Ishikawa (cell line): ENCODE measurements at regions not wholly inside any gene's neighbourhood (a gene's known extent, or its start where the extent isn't known, plus 50 kb on each side); places are given as distances from the start of the nearest gene placed in this dataset.

ENCODE experiments used
- CEBPB ChIP-seq: IDR thresholded peaks from 2 replicates; pipeline ENCODE4 v1.6.1; 2012
- CREB1 ChIP-seq: IDR thresholded peaks from 2 replicates; pipeline ENCODE4 v1.6.1; 2012; ENCODE audit warnings: low read depth
- EGR1 ChIP-seq: IDR thresholded peaks from 2 replicates; pipeline ENCODE4 v1.6.1; 2012
- EP300 ChIP-seq: IDR thresholded peaks from 2 replicates; pipeline ENCODE4 v1.6.1; 2012; ENCODE audit warnings: borderline replicate concordance
- FOXM1 ChIP-seq: IDR thresholded peaks from 2 replicates; pipeline ENCODE4 v1.6.1; 2012; ENCODE audit warnings: low read depth, borderline replicate concordance
- NFIC ChIP-seq: IDR thresholded peaks from 2 replicates; pipeline ENCODE4 v1.6.1; 2012
- RAD21 ChIP-seq: IDR thresholded peaks from 2 replicates; pipeline ENCODE4 v1.6.1; 2012; ENCODE audit warnings: low read depth
- TAF1 ChIP-seq: IDR thresholded peaks from 2 replicates; pipeline ENCODE4 v1.6.1; 2012; ENCODE audit warnings: low read depth, mild to moderate bottlenecking
- TCF12 ChIP-seq: IDR thresholded peaks from 2 replicates; pipeline ENCODE4 v1.6.1; 2012; ENCODE audit warnings: low read depth
- TEAD4 ChIP-seq: IDR thresholded peaks from 2 replicates; pipeline ENCODE4 v1.6.1; 2012
- YY1 ChIP-seq: IDR thresholded peaks from 2 replicates; pipeline ENCODE4 v1.6.1; 2012; ENCODE audit warnings: low read depth
- ZBTB7A ChIP-seq: IDR thresholded peaks from 2 replicates; pipeline ENCODE4 v1.6.1; 2012; ENCODE audit warnings: low read depth
- TF ChIP-seq, protein P1 (sequence below): IDR thresholded peaks from 2 replicates; pipeline ENCODE4 v1.6.1; 2012
- TF ChIP-seq, protein P2 (sequence below): IDR thresholded peaks from 2 replicates; pipeline ENCODE4 v1.6.1; 2012
- TF ChIP-seq, protein P3 (sequence below): IDR thresholded peaks from 2 replicates; pipeline ENCODE4 v1.6.1; 2012; ENCODE audit warnings: low read depth, mild to moderate bottlenecking

DNA sequence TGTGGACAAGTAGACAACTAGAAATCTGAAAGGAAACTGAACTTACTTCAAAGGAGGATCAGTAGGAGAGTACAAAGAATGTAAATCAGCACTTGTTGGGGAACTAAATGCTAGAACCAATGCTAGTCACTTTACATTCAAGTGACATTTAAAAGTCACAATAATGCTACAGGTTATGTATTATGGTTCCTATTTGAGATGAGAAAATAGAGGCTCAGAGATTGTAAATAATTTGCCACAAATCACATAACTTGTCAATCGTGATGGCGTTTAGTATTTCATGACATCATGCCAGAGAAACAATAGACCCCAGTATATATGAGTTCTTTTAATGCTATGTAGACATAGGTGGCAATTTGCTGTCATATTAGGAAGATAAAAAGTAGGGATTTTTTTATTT is 467.8 kb upstream of the CBLB start:
- TF ChIP-seq FOXM1 (no peak), TCF12 (no peak), EGR1 (no peak), ZBTB7A (no peak), TAF1 (no peak), EP300 (no peak), RAD21 (no peak), YY1 (no peak), TEAD4 (no peak), NFIC (no peak), CEBPB (no peak), CREB1 (no peak)
- TF ChIP-seq, protein P1, sequence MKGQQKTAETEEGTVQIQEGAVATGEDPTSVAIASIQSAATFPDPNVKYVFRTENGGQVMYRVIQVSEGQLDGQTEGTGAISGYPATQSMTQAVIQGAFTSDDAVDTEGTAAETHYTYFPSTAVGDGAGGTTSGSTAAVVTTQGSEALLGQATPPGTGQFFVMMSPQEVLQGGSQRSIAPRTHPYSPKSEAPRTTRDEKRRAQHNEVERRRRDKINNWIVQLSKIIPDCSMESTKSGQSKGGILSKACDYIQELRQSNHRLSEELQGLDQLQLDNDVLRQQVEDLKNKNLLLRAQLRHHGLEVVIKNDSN = no peak
- TF ChIP-seq, protein P2, sequence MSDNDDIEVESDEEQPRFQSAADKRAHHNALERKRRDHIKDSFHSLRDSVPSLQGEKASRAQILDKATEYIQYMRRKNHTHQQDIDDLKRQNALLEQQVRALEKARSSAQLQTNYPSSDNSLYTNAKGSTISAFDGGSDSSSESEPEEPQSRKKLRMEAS = no peak
- TF ChIP-seq, protein P3, sequence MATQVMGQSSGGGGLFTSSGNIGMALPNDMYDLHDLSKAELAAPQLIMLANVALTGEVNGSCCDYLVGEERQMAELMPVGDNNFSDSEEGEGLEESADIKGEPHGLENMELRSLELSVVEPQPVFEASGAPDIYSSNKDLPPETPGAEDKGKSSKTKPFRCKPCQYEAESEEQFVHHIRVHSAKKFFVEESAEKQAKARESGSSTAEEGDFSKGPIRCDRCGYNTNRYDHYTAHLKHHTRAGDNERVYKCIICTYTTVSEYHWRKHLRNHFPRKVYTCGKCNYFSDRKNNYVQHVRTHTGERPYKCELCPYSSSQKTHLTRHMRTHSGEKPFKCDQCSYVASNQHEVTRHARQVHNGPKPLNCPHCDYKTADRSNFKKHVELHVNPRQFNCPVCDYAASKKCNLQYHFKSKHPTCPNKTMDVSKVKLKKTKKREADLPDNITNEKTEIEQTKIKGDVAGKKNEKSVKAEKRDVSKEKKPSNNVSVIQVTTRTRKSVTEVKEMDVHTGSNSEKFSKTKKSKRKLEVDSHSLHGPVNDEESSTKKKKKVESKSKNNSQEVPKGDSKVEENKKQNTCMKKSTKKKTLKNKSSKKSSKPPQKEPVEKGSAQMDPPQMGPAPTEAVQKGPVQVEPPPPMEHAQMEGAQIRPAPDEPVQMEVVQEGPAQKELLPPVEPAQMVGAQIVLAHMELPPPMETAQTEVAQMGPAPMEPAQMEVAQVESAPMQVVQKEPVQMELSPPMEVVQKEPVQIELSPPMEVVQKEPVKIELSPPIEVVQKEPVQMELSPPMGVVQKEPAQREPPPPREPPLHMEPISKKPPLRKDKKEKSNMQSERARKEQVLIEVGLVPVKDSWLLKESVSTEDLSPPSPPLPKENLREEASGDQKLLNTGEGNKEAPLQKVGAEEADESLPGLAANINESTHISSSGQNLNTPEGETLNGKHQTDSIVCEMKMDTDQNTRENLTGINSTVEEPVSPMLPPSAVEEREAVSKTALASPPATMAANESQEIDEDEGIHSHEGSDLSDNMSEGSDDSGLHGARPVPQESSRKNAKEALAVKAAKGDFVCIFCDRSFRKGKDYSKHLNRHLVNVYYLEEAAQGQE = no peak

DNA sequence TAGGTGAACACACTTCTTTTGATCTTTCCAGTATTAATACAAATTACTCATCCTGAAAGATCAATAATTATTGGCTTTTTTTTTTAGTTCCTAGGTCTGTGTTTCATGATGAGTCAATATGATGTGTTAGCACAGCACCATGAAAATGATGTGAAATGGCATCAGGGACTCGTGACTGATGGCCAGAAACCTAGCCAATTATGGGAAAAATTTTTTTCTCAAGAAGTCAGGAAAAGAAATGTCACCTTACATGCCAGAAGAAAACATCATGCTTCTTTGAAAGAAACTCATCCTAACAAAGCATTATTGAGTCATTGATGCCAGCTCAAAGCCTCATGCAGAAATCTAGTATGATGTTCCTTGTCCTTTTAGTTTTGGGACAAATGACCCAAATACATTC is 468.3 kb upstream of the CBLB start:
- TF ChIP-seq TEAD4 = no peak
- no peak for TF ChIP-seq ZBTB7A
- no peak for TF ChIP-seq YY1
- TF ChIP-seq NFIC = no peak
- TF ChIP-seq TCF12 = no peak
- no peak for TF ChIP-seq RAD21
- TF ChIP-seq, protein P3 = no peak
- TF ChIP-seq, protein P1 = no peak

DNA sequence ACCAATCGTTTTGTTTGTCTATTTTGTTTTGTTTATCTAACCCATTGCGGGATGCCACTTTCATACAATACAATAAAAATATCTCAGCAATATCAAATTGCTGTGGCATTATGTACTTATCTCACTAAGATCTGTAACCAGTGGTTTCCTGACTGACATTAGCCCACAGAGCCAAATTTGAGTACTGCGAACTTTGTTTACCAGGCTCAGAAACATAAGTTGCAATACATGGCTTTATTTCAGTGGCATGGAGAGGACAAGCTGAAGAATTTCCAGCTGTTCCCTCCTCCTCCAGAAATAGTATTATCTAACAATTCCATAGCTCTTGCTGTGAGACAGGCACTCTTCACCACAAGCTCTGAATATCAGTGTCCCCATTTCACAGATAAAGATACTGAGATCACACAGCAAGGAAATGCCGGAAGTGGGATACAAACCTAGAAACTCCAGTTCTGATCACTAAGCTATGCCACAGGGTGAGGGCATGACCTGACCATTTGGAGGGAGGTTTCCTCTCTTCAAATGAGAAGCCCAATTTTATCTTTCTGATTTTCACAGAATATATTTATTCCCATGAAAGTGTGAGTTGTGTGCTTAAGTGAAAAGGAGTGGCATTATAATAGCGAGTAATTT is 469.9 kb upstream of the CBLB start:
- TF ChIP-seq EGR1 (no peak), YY1 (no peak), CREB1 (no peak), RAD21 (no peak), CEBPB (no peak), NFIC (no peak), ZBTB7A (no peak), FOXM1 (no peak), TEAD4 (no peak), TCF12 (no peak)
- TF ChIP-seq, protein P2 = no peak
- TF ChIP-seq, protein P3 = no peak

DNA sequence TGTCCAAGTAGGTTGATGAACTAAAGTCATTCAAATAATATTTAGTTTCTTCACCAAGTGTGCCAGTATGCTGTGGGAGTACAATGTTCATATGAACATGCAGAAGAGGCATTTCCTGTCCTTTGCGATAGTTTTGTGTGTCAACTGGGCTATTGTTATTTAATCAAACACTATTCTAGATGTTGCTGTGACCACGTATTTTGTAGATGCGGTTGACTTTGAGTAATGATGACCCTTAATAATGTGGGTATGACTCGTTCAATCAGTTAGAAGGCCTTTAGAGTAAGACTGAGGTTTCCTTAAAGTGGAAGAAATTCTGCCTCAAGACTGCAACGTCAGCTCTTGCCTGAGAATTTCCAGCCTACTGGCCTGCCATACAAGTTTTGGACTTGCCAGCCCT is 470.7 kb upstream of the CBLB start:
- TF ChIP-seq RAD21 (no peak), FOXM1 (no peak), CEBPB (no peak), TCF12 (no peak), CREB1 (no peak), EP300 (no peak), ZBTB7A (no peak), TAF1 (no peak)
- TF ChIP-seq, protein P2 = no peak
- TF ChIP-seq, protein P1 = no peak
